ENCODE measurements at regions not wholly inside any gene's neighbourhood (a gene's known extent, or its start where the extent isn't known, plus 50 kb on each side); places are given as distances from the start of the nearest gene placed in this dataset.

GRCh38 chr14:53278602-53279506 lies 125.7 kb upstream of the DDHD1 start (continued):
- no peak for TF ChIP-seq HMG20B (CRISPR knock-in tag; IDR thresholded peaks at IDR 0.05)
- TF ChIP-seq EGR1 (conservative IDR thresholded peaks at IDR 0.05) = no peak
- peak; percentile 80 for TF ChIP-seq PTRF (tag; IDR thresholded peaks at IDR 0.05)
- peak; percentile 76 for TF ChIP-seq C11orf30 (IDR thresholded peaks at IDR 0.05; ENCODE audit: low read depth)
- 0 out of 2 replicates have a peak, but pooled peaks have one; percentile 56 for TF ChIP-seq ZNF197 (CRISPR knock-in tag; IDR thresholded peaks at IDR 0.05; ENCODE audit: low read depth)
- peak; percentile 95 for TF ChIP-seq DMBX1 (CRISPR knock-in tag; IDR thresholded peaks at IDR 0.05; ENCODE audit: borderline replicate concordance)
- TF ChIP-seq JUND (IDR thresholded peaks at IDR 0.05; ENCODE audit: borderline replicate concordance, low read depth, low read length) = no peak
- TF ChIP-seq JUND (tag; IDR thresholded peaks at IDR 0.05; ENCODE audit: borderline replicate concordance, low read depth, low read length) = peak; percentile 71; the same call in 2 of the 3 replicates
- peak; percentile 72; the same call in 1 of the 2 replicates for TF ChIP-seq NFE2L1 (tag; IDR thresholded peaks at IDR 0.05; ENCODE audit: borderline replicate concordance, low read depth)
- TF ChIP-seq ZBTB11 (CRISPR knock-in tag; IDR thresholded peaks at IDR 0.05) = peak in 1 of 3 experiments; percentile 60; a peak in 1 of 6 replicates
- TF ChIP-seq TCFL5 (CRISPR knock-in tag; conservative IDR thresholded peaks at IDR 0.05) = peak; percentile 72; the same call in 1 of the 2 replicates
- TF ChIP-seq, protein P1, sequence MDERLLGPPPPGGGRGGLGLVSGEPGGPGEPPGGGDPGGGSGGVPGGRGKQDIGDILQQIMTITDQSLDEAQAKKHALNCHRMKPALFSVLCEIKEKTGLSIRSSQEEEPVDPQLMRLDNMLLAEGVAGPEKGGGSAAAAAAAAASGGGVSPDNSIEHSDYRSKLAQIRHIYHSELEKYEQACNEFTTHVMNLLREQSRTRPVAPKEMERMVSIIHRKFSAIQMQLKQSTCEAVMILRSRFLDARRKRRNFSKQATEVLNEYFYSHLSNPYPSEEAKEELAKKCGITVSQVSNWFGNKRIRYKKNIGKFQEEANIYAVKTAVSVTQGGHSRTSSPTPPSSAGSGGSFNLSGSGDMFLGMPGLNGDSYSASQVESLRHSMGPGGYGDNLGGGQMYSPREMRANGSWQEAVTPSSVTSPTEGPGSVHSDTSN (CRISPR knock-in tag; IDR thresholded peaks at IDR 0.05; ENCODE audit: low read depth) = no peak
- TF ChIP-seq, protein P1 (tag; conservative IDR thresholded peaks at IDR 0.05; ENCODE audit: low read depth) = peak; percentile 36; the same call in 1 of the 2 replicates
- TF ChIP-seq GABPA (tag; conservative IDR thresholded peaks at IDR 0.05; ENCODE audit: low read depth) = peak; percentile 59
- peak; percentile 80 for TF ChIP-seq PYGO2 (tag; IDR thresholded peaks at IDR 0.05)
- no peak for TF ChIP-seq PHF21A (IDR thresholded peaks at IDR 0.05; ENCODE audit: borderline replicate concordance, low read depth)
- TF ChIP-seq ZKSCAN3 (CRISPR knock-in tag; IDR thresholded peaks at IDR 0.05) = no peak
- no peak for TF ChIP-seq NR2C1 (IDR thresholded peaks at IDR 0.05)
- TF ChIP-seq NR2C1 (tag; IDR thresholded peaks at IDR 0.05) = peak; percentile 83
- peak in 1 of 2 experiments; percentile 63; a peak in 2 of 4 replicates for TF ChIP-seq FOXA3 (CRISPR knock-in tag; conservative IDR thresholded peaks at IDR 0.05 in 1 of 2, IDR thresholded peaks at IDR 0.05 in 1 of 2)
- peak; percentile 84; the same call in 1 of the 2 replicates for TF ChIP-seq ZNF79 (CRISPR knock-in tag; IDR thresholded peaks at IDR 0.05; ENCODE audit: low read depth)
- TF ChIP-seq MAFK (IDR thresholded peaks at IDR 0.05; ENCODE audit: low read length) = peak; percentile 61; the same call in 1 of the 2 replicates
